Left lung (tissue), 4 donors: ENCODE measurements at regions not wholly inside any gene's neighbourhood (a gene's known extent, or its start where the extent isn't known, plus 50 kb on each side); places are given as distances from the start of the nearest gene placed in this dataset.

ENCODE experiments used
- ATAC-seq: fragments of 200-7000 bp; cut with Tn5 transposase; one replicate; pipeline ENCODE4 v1.9.1; 2020; ENCODE audit warnings: moderate library complexity
- DNase-seq, 4 donors: peaks; one replicate each; pipeline ENCODE4 v3.0.0-alpha.2; 2013 to 2020
- H3K27ac ChIP-seq, 2 donors: fragments of 200-600 bp; sonication (generic) in 1 of 2; one replicate each; pipeline versions ENCODE4 v1.5.0 to v1.8.0; 2020 to 2021
- H3K27me3 ChIP-seq, 2 donors: fragments of 200-600 bp; sonication (generic) in 1 of 2; one replicate each; pipeline versions ENCODE4 v1.5.0 to v1.8.0; 2020 to 2021
- H3K36me3 ChIP-seq, 2 donors: fragments of 200-600 bp; sonication (generic) in 1 of 2; one replicate each; pipeline versions ENCODE4 v1.5.0 to v1.8.0; 2020 to 2021
- H3K4me1 ChIP-seq, 2 donors: fragments of 200-600 bp; one replicate each; pipeline ENCODE4 v1.8.0; 2021
- H3K4me3 ChIP-seq, 2 donors: fragments of 200-600 bp; sonication (generic) in 1 of 2; one replicate each; pipeline versions ENCODE4 v1.5.0 to v1.8.0; 2020 to 2021; ENCODE audit warnings: mild to moderate bottlenecking in 1 of 2
- H3K9me3 ChIP-seq, 2 donors: fragments of 200-600 bp; sonication (generic) in 1 of 2; one replicate each; pipeline versions ENCODE4 v1.5.0 to v1.8.0; 2020 to 2021
- intact Hi-C, 2 donors: fragments of 100-400 bp; cut with DNase I; formaldehyde crosslinking; loops; one replicate each; pipeline versions ENCODE4 v1.11.2 to v1.14.2; 2022
- TF ChIP-seq, protein P1 (sequence below), 2 donors: fragments of 200-600 bp; sonication (generic) in 1 of 2; IDR thresholded peaks; one replicate each; pipeline versions ENCODE4 v1.5.0 to v1.8.0; 2021; ENCODE audit warnings: antibody characterized with exemption in 2 of 2
- donor health status: DM: no; HTN: yes; CAD: no.
- donor health status: DM: no; HTN: no; CAD: no.

DNA sequence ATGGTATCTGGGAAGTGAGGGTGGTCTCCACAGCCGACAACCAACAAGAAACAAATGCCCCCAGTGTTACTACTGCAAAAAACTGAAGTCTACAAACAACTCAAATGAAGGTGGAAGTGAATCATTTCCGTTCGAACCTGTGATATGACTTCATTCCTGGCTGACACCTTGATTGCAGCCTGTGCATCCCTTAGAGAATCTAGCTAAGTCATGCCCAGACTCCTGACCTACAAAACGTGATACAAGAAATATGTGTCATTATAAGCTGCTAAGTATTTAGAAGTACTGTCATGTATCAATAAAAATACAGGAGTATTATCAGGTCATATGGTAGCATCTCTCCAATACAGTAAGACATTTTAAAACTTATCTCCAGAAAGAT is 959.7 kb upstream of the LCORL start:
- TF ChIP-seq, protein P1, sequence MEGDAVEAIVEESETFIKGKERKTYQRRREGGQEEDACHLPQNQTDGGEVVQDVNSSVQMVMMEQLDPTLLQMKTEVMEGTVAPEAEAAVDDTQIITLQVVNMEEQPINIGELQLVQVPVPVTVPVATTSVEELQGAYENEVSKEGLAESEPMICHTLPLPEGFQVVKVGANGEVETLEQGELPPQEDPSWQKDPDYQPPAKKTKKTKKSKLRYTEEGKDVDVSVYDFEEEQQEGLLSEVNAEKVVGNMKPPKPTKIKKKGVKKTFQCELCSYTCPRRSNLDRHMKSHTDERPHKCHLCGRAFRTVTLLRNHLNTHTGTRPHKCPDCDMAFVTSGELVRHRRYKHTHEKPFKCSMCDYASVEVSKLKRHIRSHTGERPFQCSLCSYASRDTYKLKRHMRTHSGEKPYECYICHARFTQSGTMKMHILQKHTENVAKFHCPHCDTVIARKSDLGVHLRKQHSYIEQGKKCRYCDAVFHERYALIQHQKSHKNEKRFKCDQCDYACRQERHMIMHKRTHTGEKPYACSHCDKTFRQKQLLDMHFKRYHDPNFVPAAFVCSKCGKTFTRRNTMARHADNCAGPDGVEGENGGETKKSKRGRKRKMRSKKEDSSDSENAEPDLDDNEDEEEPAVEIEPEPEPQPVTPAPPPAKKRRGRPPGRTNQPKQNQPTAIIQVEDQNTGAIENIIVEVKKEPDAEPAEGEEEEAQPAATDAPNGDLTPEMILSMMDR (IDR thresholded peaks at IDR 0.05), result no peak
- DNase-seq (no peak), ATAC-seq (no peak)
- H3K4me1 ChIP-seq, result no peaks in the 10 kb centered on the region
- no peaks in the 10 kb centered on the region for H3K27me3 ChIP-seq
- H3K4me3 ChIP-seq, result no peak overlapping the region
- H3K36me3 ChIP-seq, result no peaks in the 10 kb centered on the region
- H3K9me3 ChIP-seq, result peaks cover 0 to 7% of the 10 kb centered on the region in 2 donors
- no peak overlapping the region for H3K27ac ChIP-seq
- intact Hi-C loops, result no loop called here

- DNase-seq, result no peak
- ATAC-seq, result no peak
- Histone ChIP-seq H3K4me1 (no peaks in the 10 kb centered on the region), H3K9me3 (peaks cover 0 to 7% of the 10 kb centered on the region in 2 donors), H3K27me3 (no peaks in the 10 kb centered on the region), H3K27ac (no peak overlapping the region), H3K36me3 (no peaks in the 10 kb centered on the region), H3K4me3 (no peak overlapping the region)
- TF ChIP-seq, protein P1 (IDR thresholded peaks at IDR 0.05), result no peak
- intact Hi-C loops, result no loop called here
Observed at GRCh38 chr4:18980516-18981233, 959.1 kb upstream of the LCORL start.

GRCh38 chr4:18976884-18977283 is 955.3 kb upstream of the LCORL start:
- no peaks in the 10 kb centered on the region for H3K36me3 ChIP-seq
- no peak overlapping the region for H3K27ac ChIP-seq
- H3K4me3 ChIP-seq, result no peak overlapping the region
- intact Hi-C loops, result no loop called here
- DNase-seq, result no peak
- H3K27me3 ChIP-seq, result no peaks in the 10 kb centered on the region
- H3K4me1 ChIP-seq, result no peaks in the 10 kb centered on the region
- H3K9me3 ChIP-seq, result no peaks in the 10 kb centered on the region
- TF ChIP-seq, protein P1 (IDR thresholded peaks at IDR 0.05), result no peak
- ATAC-seq, result no peak

DNA sequence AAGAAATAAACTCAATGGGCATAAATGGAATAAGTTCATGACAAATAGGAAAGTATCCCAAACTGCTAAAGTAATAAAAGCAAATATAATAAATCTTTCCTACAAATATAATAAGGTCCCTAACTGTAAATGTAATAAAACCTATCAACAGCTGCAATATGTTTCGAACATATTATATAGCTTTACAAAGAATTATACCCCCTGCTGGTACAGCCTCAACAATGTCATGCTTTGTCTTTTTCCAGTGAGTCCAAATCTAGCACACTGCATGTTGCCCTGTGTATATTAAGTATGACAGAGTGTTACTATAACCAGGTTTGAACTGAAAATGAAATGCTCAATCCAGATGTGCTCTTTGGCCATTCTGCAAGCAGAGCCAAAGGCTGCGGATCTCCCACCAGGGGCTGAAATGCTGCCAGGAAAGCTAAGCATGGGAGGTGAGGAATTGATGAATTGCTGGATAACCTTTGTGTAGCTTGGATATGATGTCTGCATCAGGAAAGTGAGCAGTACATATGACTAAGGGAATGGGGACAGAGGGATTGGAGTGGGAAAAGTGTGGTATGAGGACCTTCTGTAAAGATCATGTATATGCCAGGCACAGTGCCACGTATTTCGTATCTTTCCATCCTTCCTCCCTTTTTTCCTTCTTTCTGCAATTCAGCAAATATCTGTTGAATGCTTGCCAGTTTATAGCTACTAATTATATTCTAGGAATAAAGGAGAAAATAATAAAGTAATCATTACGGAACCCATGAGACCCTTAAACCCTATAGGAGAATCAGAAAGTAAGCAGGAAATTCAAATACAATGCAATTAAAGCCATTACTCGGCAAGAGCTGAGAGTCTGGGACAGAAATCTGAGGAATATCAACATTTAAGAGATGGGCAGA is 954.6 kb upstream of the LCORL start:
- H3K4me3 ChIP-seq, result no peak overlapping the region

More for the DNA sequence above, 954.6 kb upstream of the LCORL start:
- no peaks in the 10 kb centered on the region for H3K27me3 ChIP-seq
- H3K4me1 ChIP-seq, result no peaks in the 10 kb centered on the region
- H3K9me3 ChIP-seq, result peaks cover 0 to 5% of the 10 kb centered on the region in 2 donors
- intact Hi-C loops, result no loop called here
- TF ChIP-seq, protein P1 (IDR thresholded peaks at IDR 0.05), result no peak
- H3K36me3 ChIP-seq, result no peaks in the 10 kb centered on the region
- DNase-seq, result peak in 1 of 4 donors; percentile 22
- H3K27ac ChIP-seq, result no peak overlapping the region
- no peak for ATAC-seq
